IPS-NIHi7 (cell line): ENCODE measurements at regions not wholly inside any gene's neighbourhood (a gene's known extent, or its start where the extent isn't known, plus 50 kb on each side); places are given as distances from the start of the nearest gene placed in this dataset.

Experiments
- DNase-seq: peaks from one replicate; pipeline ENCODE4 v3.0.0; 2012; ENCODE audit warnings: mixed read lengths; ENCODE audit errors: extremely low spot score

DNA sequence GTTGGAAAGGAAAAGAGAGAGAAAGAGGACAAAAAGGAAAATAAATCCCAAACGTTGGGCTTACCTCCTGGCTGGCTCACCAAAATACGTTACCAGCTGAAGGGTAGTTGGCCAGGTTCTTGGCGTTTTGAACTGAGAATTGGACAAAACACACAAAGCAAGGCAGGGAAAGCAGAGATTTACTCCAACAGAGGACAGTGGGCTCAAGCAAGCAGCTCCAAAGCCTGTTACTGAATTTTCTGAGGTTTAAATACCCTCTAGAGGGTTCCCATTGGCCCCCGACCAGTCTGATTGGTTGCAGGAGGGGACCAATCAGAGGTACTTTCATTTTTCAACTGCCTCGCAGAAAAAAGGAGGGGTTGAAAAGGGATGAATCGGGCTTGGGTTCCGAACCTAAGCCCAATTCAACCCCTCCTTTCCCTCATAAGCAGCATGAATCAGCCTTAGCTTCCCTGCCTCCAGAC, 55.6 kb upstream of the ALOX12 start:
- no peak for DNase-seq

- no peak for DNase-seq
Observed at GRCh38 chr17:6941989-6942388, 53.9 kb upstream of the ALOX12 start.

GRCh38 chr17:6943406-6943805, 52.4 kb upstream of the ALOX12 start:
- DNase-seq, result no peak
